Lower leg skin (tissue), 3 donors: ENCODE measurements at regions not wholly inside any gene's neighbourhood (a gene's known extent, or its start where the extent isn't known, plus 50 kb on each side); places are given as distances from the start of the nearest gene placed in this dataset.

Experiments
- CTCF ChIP-seq, 3 donors: fragments of 450-650 bp; IDR thresholded peaks; one replicate each; pipeline ENCODE4 v1.5.1; 2016; ENCODE audit warnings: antibody characterized with exemption in 3 of 3, mild to moderate bottlenecking in 3 of 3, moderate library complexity in 2 of 3
- POLR2A ChIP-seq, 2 donors: fragments of 450-650 bp; IDR thresholded peaks; one replicate each; pipeline ENCODE4 v1.6.1; 2016 to 2017; ENCODE audit warnings: antibody characterized with exemption in 2 of 2, mild to moderate bottlenecking in 1 of 2, moderate library complexity in 1 of 2

GRCh38 chr16:13550254-13550653, 369.7 kb upstream of the ERCC4 start:
- no peak for TF ChIP-seq CTCF (IDR thresholded peaks at IDR 0.05)
- TF ChIP-seq POLR2A (IDR thresholded peaks at IDR 0.05): no peak
